ENCODE measurements at regions not wholly inside any gene's neighbourhood (a gene's known extent, or its start where the extent isn't known, plus 50 kb on each side); places are given as distances from the start of the nearest gene placed in this dataset.

DNA sequence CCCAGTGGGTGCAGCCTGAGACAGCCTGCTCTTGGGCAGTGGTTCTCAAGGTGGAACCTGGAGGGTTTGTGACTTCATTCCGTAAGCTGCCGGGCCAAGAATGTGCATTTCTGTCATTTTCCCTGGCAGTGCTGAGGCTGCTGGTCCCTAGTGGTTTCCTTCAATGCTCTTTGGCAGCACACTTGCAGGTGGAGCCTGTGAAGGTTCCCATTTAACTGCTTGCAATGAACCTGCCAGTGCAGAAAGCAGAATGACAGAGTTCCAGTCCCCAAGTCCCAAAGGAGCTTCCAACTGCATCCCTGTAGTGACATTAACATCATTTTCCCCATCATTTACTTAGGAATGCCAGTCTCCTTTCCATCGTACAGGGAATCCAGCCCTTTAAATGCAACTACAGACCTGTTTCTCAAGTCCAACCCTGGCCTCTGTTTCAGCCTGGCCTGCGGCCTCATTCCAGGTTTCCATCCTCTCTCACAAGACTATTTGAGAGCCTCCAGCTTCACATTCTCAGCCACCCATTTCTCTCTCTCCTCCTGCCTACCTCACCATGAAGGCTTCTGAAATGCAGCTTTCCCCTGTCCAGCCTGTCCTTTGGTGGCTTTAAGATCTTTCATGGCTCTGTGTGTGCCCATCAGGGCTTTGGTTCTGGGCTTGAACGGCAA lies 149.7 kb upstream of the GGTLC1 start:
- no peak overlapping the region for H3K27ac Mint-ChIP-seq
- no peaks in the 10 kb centered on the region for H3K36me3 Mint-ChIP-seq (ENCODE audit: low read depth)
- intact Hi-C loops (cut with micrococcal nuclease), result no loop called here
- H3K27me3 Mint-ChIP-seq, result peaks cover 2% of the 10 kb centered on the region
- peaks cover 14% of the 10 kb centered on the region for H3K9me3 Mint-ChIP-seq
- no peak overlapping the region for H3K4me3 Mint-ChIP-seq
- H3K4me1 Mint-ChIP-seq (ENCODE audit: low read depth), result peaks cover 5% of the 10 kb centered on the region

DNA sequence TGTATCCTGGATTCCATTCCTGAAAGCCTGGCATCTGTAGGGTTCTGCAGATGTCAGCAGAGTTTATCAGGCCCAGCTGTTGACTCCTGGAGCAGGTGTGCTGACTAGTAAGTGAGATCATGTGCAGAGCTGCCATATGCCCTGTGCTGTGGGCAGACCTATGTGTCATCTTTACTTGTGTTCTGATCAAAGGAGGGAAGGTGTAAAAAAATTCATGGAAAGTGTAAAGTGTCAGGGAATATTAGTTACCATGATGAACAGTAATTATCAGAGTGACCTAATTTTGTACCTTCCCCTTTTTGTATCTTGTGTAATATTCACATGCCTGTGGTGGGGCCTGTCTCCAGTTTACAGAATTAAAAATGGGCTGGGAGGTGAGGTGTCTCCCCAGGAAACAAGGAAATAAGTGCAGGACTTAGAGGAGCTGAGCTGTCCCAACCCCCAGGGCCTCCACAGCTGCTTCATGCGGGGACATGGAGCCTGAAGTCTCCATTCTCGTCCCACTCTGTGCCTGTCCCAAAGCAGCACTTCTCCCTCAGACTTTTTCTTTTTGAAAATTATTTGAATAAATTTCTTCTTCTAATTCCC lies 148.2 kb upstream of the GGTLC1 start:
- H3K27me3 Mint-ChIP-seq, result peaks cover 2% of the 10 kb centered on the region
- H3K4me3 Mint-ChIP-seq, result no peak overlapping the region
- intact Hi-C loops (cut with micrococcal nuclease), result no loop called here
- H3K36me3 Mint-ChIP-seq (ENCODE audit: low read depth), result no peaks in the 10 kb centered on the region
- H3K4me1 Mint-ChIP-seq (ENCODE audit: low read depth), result peaks cover 5% of the 10 kb centered on the region
- no peak overlapping the region for H3K27ac Mint-ChIP-seq
- peaks cover 9% of the 10 kb centered on the region for H3K9me3 Mint-ChIP-seq

DNA sequence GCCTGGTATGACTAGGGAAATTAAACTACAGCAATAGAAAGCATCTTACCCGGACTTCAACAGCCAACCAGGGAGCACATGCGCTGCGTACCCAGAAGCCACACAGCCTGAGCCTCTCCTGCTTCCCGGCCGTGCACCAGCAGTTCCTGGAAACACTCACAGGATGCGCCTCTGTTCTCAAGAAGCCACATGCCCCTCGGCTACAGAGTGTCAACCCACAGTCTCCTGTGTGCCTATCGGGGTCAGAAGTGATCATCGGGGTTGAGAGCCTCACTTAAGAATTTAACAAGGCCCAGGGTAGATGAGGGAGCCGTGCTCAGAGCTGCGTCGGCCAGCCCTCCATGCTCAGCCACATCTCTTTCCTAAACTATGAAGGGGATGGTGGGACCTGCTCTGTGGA lies 147.2 kb upstream of the GGTLC1 start:
- Mint-ChIP-seq H3K27ac (no peak overlapping the region), H3K27me3 (no peaks in the 10 kb centered on the region), H3K36me3 (ENCODE audit: low read depth) (no peaks in the 10 kb centered on the region), H3K9me3 (no peaks in the 10 kb centered on the region), H3K4me1 (ENCODE audit: low read depth) (peaks cover 5% of the 10 kb centered on the region), H3K4me3 (no peak overlapping the region)
- intact Hi-C loops (cut with micrococcal nuclease), result no loop called here

DNA sequence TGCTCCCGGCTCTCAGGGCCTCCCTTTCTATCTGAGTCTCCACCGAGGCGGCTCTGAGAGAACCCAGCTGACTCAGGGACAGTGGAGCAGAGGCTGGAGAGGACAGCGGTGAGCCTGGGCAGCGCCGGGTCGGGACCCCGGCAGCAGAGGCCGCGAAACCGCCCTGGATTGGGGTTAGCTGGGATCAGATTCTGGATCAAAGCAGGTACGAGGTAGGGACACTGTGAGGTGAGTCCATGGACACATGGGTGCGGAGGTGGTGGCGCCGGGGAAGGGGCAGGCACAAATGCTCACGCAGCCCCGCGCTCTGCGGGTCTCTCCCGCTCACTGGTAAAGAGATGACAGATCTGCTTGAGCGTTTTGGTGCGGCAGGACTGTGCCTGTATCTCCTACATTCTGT lies 146.4 kb upstream of the GGTLC1 start:
- Mint-ChIP-seq H3K27ac (no peak overlapping the region), H3K4me3 (no peak overlapping the region), H3K36me3 (ENCODE audit: low read depth) (no peaks in the 10 kb centered on the region), H3K4me1 (ENCODE audit: low read depth) (peaks cover 5% of the 10 kb centered on the region), H3K9me3 (no peaks in the 10 kb centered on the region), H3K27me3 (no peaks in the 10 kb centered on the region)
- intact Hi-C loops (cut with micrococcal nuclease), result no loop called here

DNA sequence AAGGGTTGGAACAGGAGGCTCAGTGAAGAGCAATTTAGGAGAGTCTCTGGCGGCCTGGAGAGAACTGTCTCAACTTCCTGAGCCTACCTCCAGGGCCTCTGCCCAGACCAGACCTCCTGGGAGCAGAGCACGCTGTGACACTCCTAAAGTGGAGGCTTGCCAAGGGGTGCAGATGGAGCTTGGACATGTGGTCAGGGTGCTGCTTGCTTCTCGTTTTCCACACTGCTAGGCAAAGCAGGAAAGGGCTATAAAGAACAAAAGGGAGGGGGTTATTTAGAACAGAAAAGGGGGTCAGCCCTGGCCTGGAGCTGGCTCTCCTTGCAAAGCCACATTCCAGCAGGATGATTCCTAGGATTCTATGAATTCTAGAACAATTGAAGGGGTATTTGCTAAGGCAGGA lies 145.7 kb upstream of the GGTLC1 start:
- no peak overlapping the region for H3K4me3 Mint-ChIP-seq
- no peaks in the 10 kb centered on the region for H3K9me3 Mint-ChIP-seq
- no peak overlapping the region for H3K27ac Mint-ChIP-seq
- no peaks in the 10 kb centered on the region for H3K27me3 Mint-ChIP-seq
- intact Hi-C loops (cut with micrococcal nuclease), result no loop called here
- H3K4me1 Mint-ChIP-seq (ENCODE audit: low read depth), result peaks cover 5% of the 10 kb centered on the region
- no peaks in the 10 kb centered on the region for H3K36me3 Mint-ChIP-seq (ENCODE audit: low read depth)

DNA sequence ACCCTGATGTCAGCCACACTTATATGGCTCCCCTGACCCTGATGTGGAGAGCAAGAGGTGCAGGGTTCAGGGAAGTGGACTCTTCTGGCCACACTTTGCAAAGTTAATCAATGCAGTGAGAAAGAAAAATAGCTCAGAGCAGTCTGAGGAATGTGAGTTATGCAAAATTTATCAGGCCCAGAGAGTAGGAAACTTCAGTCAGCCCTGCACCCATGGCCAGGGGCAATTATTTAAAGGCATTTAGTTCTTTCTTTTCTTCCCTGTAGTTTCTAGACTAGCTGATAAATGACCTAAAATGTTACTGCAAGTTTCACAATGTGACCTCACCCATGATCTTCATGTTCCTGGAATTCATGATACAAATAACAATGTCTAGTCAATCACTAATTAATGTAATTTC lies 143.7 kb upstream of the GGTLC1 start:
- peaks cover 5% of the 10 kb centered on the region for H3K4me1 Mint-ChIP-seq (ENCODE audit: low read depth)
- intact Hi-C loops (cut with micrococcal nuclease), result no loop called here

DNA sequence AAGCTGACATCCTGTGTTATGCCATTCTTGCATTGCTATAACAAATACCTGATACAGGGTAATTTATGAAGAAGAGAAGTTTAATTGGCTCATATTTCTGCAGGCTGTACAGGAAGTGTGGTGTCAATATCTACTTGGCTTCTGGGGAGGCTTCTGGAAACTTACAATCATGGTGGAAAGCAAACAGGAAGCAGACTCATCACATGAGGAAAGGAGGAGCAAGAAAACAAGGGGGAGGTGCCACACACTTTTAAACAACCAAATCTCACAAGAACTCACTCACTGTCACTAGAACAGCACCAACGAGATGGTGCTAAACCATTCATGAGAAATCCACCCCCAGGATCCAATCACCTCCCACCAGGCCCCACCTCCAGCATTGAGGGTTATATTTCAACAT lies 143.1 kb upstream of the GGTLC1 start:
- no peaks in the 10 kb centered on the region for H3K36me3 Mint-ChIP-seq (ENCODE audit: low read depth)
- H3K4me1 Mint-ChIP-seq (ENCODE audit: low read depth), result peaks cover 3% of the 10 kb centered on the region
- no peak overlapping the region for H3K4me3 Mint-ChIP-seq
- no peaks in the 10 kb centered on the region for H3K9me3 Mint-ChIP-seq
- H3K27ac Mint-ChIP-seq, result no peak overlapping the region
- peaks cover 3% of the 10 kb centered on the region for H3K27me3 Mint-ChIP-seq
- intact Hi-C loops (cut with micrococcal nuclease), result no loop called here

More for the DNA sequence above, 143.7 kb upstream of the GGTLC1 start:
- Mint-ChIP-seq H3K36me3 (ENCODE audit: low read depth) (no peaks in the 10 kb centered on the region), H3K9me3 (no peaks in the 10 kb centered on the region), H3K27me3 (peaks cover 3% of the 10 kb centered on the region), H3K27ac (no peak overlapping the region), H3K4me3 (no peak overlapping the region)

DNA sequence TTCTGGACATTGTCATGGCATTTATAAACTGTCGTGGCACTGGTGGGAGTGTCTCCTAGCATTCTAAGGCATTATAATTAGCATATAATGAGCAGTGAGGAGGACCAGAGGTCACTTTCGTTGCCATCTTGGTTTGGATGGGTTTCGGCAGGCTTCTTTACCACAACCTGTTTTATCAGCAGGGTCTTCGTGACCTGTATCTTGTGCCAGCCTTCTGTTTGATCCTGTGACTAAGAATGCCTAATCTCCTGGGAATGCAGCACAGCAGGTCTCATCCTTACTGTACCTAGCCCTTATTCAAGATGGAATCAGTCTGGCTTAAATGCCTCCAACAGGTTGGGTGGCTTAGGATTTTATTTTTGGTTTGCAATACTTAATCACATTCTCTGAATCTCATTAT lies 142.7 kb upstream of the GGTLC1 start:
- H3K27ac Mint-ChIP-seq, result no peak overlapping the region
- H3K4me3 Mint-ChIP-seq, result no peak overlapping the region
- H3K36me3 Mint-ChIP-seq (ENCODE audit: low read depth), result no peaks in the 10 kb centered on the region
- H3K9me3 Mint-ChIP-seq, result no peaks in the 10 kb centered on the region
- intact Hi-C loops (cut with micrococcal nuclease), result no loop called here
- H3K4me1 Mint-ChIP-seq (ENCODE audit: low read depth), result no peaks in the 10 kb centered on the region
- peaks cover 3% of the 10 kb centered on the region for H3K27me3 Mint-ChIP-seq

DNA sequence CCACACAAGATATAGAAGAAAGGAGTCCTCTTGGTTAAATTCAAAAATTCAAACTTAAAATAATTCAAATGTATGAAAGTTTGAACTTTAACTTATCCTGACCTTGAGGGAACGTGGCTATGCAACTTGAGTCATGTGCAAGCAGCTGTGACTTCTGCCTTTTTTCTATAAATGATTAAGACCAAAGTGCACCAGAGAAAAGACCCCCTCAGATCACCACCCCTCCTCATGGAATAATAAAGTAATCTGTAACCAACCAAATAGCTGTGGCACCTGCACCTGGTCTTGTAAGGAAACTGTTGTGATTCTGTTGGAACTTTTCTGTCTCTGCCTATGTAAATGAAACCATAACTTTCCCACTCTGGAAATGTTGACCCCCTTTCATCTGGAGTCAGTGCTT lies 141.1 kb upstream of the GGTLC1 start:
- Mint-ChIP-seq H3K9me3 (no peaks in the 10 kb centered on the region), H3K4me1 (ENCODE audit: low read depth) (no peaks in the 10 kb centered on the region), H3K27ac (no peak overlapping the region), H3K36me3 (ENCODE audit: low read depth) (no peaks in the 10 kb centered on the region), H3K27me3 (peaks cover 5% of the 10 kb centered on the region), H3K4me3 (no peak overlapping the region)
- intact Hi-C loops (cut with micrococcal nuclease), result no loop called here

DNA sequence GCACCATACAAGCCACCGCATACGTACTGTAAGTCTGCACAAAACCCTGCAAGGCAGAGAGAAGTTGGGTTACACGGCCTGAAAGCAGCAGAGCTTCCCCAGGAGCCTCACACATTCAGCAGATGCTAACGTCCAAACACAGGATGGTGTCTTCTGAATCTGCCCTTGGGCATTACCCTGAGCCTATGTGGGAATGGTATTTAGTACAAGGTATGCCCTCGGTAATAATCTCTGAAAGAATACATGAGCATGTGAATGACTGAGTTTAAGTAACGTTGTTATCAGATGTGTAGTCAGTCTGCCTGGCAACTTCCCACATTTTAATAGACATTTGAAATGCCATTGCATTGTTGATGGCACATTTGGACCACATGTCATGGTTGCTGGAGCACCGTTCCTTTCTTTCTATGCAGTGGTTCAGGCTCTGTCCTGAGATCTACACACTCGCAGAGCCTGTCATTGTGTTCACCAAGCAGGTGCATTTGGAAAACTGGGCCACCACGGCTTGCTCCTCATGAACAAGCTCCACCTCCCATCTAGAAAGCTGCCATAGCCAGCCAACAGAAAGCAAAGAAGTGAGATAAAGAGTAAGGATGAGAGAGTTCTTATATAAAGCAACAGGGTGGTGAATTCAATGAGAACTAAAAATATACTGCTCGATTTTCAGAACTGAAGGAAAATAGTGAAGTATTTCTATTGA lies 136.5 kb upstream of the GGTLC1 start:
- intact Hi-C loops (cut with micrococcal nuclease), result no loop called here
- peaks cover 11% of the 10 kb centered on the region for H3K4me1 Mint-ChIP-seq (ENCODE audit: low read depth)
- H3K27me3 Mint-ChIP-seq, result peaks cover 5% of the 10 kb centered on the region
- H3K36me3 Mint-ChIP-seq (ENCODE audit: low read depth), result no peaks in the 10 kb centered on the region
- H3K9me3 Mint-ChIP-seq, result no peaks in the 10 kb centered on the region
- H3K4me3 Mint-ChIP-seq, result no peak overlapping the region
- H3K27ac Mint-ChIP-seq, result no peak overlapping the region

DNA sequence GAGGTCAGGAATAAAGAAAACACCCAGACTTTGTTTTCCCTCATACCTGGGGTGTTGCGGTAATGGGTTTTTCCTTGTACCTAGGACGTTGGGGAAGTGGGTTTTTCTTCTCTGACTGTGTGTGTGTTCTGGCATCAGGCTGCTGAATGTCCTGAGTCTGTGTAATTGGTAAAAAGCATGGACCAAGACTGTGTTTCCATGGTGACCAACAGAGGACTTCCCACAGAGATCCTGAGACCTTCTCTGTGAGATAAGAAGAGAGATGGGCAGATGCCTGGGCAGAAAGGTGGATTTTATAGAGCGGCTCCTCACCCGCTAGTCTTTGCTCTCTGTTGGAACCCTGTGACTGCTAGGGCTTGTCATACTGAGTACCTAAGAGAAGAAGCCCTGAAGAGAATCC lies 135.4 kb upstream of the GGTLC1 start:
- Mint-ChIP-seq H3K27ac (no peak overlapping the region), H3K36me3 (ENCODE audit: low read depth) (no peaks in the 10 kb centered on the region), H3K4me1 (ENCODE audit: low read depth) (peaks cover 11% of the 10 kb centered on the region), H3K27me3 (peaks cover 5% of the 10 kb centered on the region), H3K4me3 (no peak overlapping the region), H3K9me3 (no peaks in the 10 kb centered on the region)
- intact Hi-C loops (cut with micrococcal nuclease), result no loop called here

DNA sequence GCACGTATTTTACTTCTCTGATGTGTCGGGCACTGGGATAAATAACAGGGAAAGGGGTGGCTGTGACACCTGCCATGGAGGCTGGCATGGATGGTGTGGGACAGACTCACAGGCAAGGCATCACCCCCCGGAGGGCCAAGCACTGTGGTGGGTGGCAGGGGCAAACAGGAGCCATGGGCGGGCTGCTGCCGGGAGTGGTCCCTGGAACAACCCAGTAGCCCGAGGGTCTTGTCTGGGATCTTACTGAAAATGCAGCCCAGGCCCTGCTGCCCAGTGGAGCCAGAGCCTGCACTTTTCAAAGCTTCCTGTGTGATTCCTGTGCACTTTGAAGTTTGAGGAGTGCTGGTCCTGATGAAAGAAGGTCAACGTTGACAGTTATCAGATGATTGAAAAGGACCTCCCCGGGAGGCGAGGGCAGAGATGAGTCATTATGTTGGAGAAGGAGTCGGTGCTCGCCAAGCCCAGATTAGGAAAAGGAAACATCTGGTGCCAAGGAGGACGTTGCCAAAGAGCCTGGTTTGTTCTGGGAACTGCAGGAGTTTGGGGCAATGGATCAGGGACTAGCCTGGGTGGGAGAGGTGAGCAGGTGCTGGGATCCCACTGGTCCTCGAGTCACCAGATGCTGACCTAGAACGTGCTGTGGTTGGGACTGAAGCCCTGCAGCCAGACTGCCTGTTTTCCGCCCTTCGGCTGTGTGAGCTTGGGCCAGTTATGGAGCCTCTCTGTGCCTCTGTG lies 130.0 kb upstream of the GGTLC1 start:
- H3K4me1 Mint-ChIP-seq (ENCODE audit: low read depth), result peaks cover 11% of the 10 kb centered on the region
- no peak overlapping the region for H3K4me3 Mint-ChIP-seq
- no peak overlapping the region for H3K27ac Mint-ChIP-seq
- no peaks in the 10 kb centered on the region for H3K9me3 Mint-ChIP-seq
- no peaks in the 10 kb centered on the region for H3K27me3 Mint-ChIP-seq
- no peaks in the 10 kb centered on the region for H3K36me3 Mint-ChIP-seq (ENCODE audit: low read depth)
- intact Hi-C loops (cut with micrococcal nuclease), result no loop called here

DNA sequence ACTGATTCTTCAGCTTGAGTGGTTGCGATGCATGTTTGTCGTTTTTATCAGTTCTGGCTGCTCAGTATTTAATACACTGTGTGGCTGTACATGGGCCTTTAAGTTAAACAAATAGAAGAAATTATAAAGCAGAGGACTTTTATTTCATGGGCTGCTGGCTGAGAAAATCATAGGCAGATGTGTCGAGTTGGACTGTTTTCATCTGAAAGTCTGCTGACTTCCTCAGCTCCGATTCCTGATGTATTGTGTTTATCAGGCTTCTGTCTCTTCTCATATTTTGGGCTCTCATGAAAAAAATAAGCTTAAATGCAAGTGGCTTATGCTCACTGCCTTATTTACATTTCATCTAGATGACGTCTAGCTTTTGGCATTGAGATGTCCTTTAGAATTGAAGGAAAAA lies 129.5 kb upstream of the GGTLC1 start:
- Mint-ChIP-seq H3K27me3 (no peaks in the 10 kb centered on the region), H3K36me3 (ENCODE audit: low read depth) (no peaks in the 10 kb centered on the region), H3K4me1 (ENCODE audit: low read depth) (peaks cover 14% of the 10 kb centered on the region), H3K9me3 (no peaks in the 10 kb centered on the region), H3K27ac (no peak overlapping the region), H3K4me3 (no peak overlapping the region)
- intact Hi-C loops (cut with micrococcal nuclease), result no loop called here

DNA sequence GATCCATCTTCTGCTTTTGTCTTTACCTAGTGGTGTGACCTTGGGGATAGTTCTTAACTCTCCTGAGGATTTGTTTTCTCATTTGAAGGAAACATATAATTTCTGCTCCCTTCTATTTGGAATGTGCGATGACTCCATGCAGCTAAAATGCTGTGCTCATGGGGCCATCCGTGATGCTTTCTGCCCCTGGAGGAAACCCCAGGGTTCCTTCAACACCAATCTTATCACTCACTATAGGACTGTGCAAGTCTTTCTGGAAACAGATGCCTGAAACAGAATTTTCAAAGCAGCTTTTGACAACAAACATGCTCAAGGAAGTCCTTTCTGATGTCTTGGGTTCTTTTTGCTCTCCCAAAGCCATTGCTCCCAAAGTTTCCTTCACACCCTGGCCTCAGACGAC lies 128.8 kb upstream of the GGTLC1 start:
- intact Hi-C loops (cut with micrococcal nuclease), result no loop called here
- H3K4me3 Mint-ChIP-seq, result no peak overlapping the region
- H3K27ac Mint-ChIP-seq, result no peak overlapping the region
- H3K9me3 Mint-ChIP-seq, result no peaks in the 10 kb centered on the region
- H3K27me3 Mint-ChIP-seq, result no peaks in the 10 kb centered on the region
- peaks cover 16% of the 10 kb centered on the region for H3K4me1 Mint-ChIP-seq (ENCODE audit: low read depth)
- no peaks in the 10 kb centered on the region for H3K36me3 Mint-ChIP-seq (ENCODE audit: low read depth)
